IMR-90 (cell line): ENCODE measurements at regions not wholly inside any gene's neighbourhood (a gene's known extent, or its start where the extent isn't known, plus 50 kb on each side); places are given as distances from the start of the nearest gene placed in this dataset.

ENCODE experiments used
- ATAC-seq: fragments of 200-7000 bp; cut with Tn5 transposase; 2 replicates; pipeline ENCODE4 v1.9.1; 2020; ENCODE audit warnings: low read depth, mild to moderate bottlenecking, moderate library complexity
- BruUV-seq: library from RNA; stranded (reverse); fragments of 400-500 nt; replicated peaks from 2 replicates; lab custom pipeline; 2021; lab: Mats Ljungman, UMichigan
- CTCF ChIA-PET: fragments of 300-600 bp; formaldehyde crosslinking; extraction: SDS; loops from one replicate; lab custom pipeline; 2021; ENCODE audit warnings: antibody characterized with exemption; lab: Yijun Ruan, JAX
- POLR2A ChIA-PET: fragments of 300-600 bp; sonication (Branson Sonifier 250); formaldehyde crosslinking; loops from one replicate; lab custom pipeline; 2022; ENCODE audit warnings: antibody characterized with exemption; ENCODE audit not compliant: unreplicated experiment; lab: Charles Lee
- DNase-seq: peaks from one replicate; pipeline ENCODE4 v3.0.0; 2013
- H2AFZ ChIP-seq: replicated peaks from 2 replicates; pipeline ENCODE3; 2013; ENCODE audit warnings: low read length, mild to moderate bottlenecking; ENCODE audit not compliant: poor library complexity
- H2AK5ac ChIP-seq: 2 replicates; pipeline ENCODE4 v1.6.1; 2013; ENCODE audit warnings: low read depth, low read length, inconsistent platforms
- H2AK9ac ChIP-seq: replicated peaks from 2 replicates; pipeline ENCODE3; 2013; ENCODE audit warnings: mild to moderate bottlenecking, low read depth, low read length, moderate library complexity; ENCODE audit not compliant: poor library complexity
- H2BK120ac ChIP-seq: 2 replicates; pipeline ENCODE4 v1.6.1; 2013; ENCODE audit warnings: low read depth, low read length, inconsistent platforms
- H2BK15ac ChIP-seq: 3 replicates; pipeline ENCODE4 v1.6.1; 2013; ENCODE audit warnings: low read depth, low read length, inconsistent platforms
- H2BK20ac ChIP-seq: 2 replicates; pipeline ENCODE4 v1.6.1; 2013; ENCODE audit warnings: low read depth, mild to moderate bottlenecking, inconsistent platforms, low read length, moderate library complexity
- H2BK5ac ChIP-seq: 2 replicates; pipeline ENCODE4 v1.6.1; 2013; ENCODE audit warnings: mild to moderate bottlenecking, low read depth, low read length, inconsistent platforms; ENCODE audit not compliant: poor library complexity, severe bottlenecking
- H3K14ac ChIP-seq: replicated peaks from 2 replicates; pipeline ENCODE4 v1.6.1; 2013; ENCODE audit warnings: low read depth, low read length, inconsistent platforms
- H3K18ac ChIP-seq: 2 replicates; pipeline ENCODE4 v1.6.1; 2013; ENCODE audit warnings: low read depth, low read length, control low read depth
- H3K23ac ChIP-seq: 2 replicates; pipeline ENCODE4 v1.6.1; 2013; ENCODE audit warnings: low read depth, low read length, inconsistent platforms
- H3K27ac ChIP-seq: 2 replicates; pipeline ENCODE4 v1.5.1; 2013; ENCODE audit warnings: mild to moderate bottlenecking, control low read depth, low read length; ENCODE audit not compliant: insufficient read depth
- H3K27me3 ChIP-seq: 2 replicates; pipeline ENCODE4 v1.6.1; 2013; ENCODE audit warnings: low read length; ENCODE audit not compliant: control insufficient read depth, insufficient read depth
- H3K36me3 ChIP-seq: 2 replicates; pipeline ENCODE4 v1.6.1; 2013; ENCODE audit warnings: low read length, mixed read lengths; ENCODE audit not compliant: control insufficient read depth, insufficient read depth
- H3K4ac ChIP-seq: 2 replicates; pipeline ENCODE4 v1.6.1; 2013; ENCODE audit warnings: low read depth, low read length, inconsistent platforms
- H3K4me1 ChIP-seq: 2 replicates; pipeline ENCODE4 v1.6.1; 2013; ENCODE audit warnings: low read length, mixed read lengths; ENCODE audit not compliant: control insufficient read depth, insufficient read depth
- H3K4me2 ChIP-seq: 2 replicates; pipeline ENCODE4 v1.6.1; 2013; ENCODE audit warnings: low read depth, mild to moderate bottlenecking, control low read depth, low read length, moderate library complexity
- H3K4me3 ChIP-seq: 2 replicates; pipeline ENCODE4 v1.5.1; 2013; ENCODE audit warnings: low read depth, mild to moderate bottlenecking, control low read depth, low read length, moderate library complexity; ENCODE audit not compliant: insufficient read depth
- H3K56ac ChIP-seq: 2 replicates; pipeline ENCODE4 v1.6.1; 2013; ENCODE audit warnings: low read length, inconsistent platforms; ENCODE audit not compliant: insufficient read depth; ENCODE audit errors: extremely low read depth
- H3K79me1 ChIP-seq, 2 experiments: 2 replicates each; pipeline ENCODE4 v1.6.1; 2013; ENCODE audit warnings: low read length in 2 of 2, inconsistent platforms in 1 of 2, low read depth in 1 of 2
- H3K9ac ChIP-seq: 2 replicates; pipeline ENCODE4 v1.6.1; 2013; ENCODE audit warnings: low read depth, low read length, control low read depth
- H3K9me1 ChIP-seq: 2 replicates; pipeline ENCODE4 v1.6.1; 2013; ENCODE audit warnings: low read length, inconsistent platforms; ENCODE audit not compliant: insufficient read depth
- H3K9me3 ChIP-seq: 2 replicates; pipeline ENCODE4 v1.6.1; 2013; ENCODE audit warnings: low read length; ENCODE audit not compliant: control insufficient read depth, insufficient read depth
- H4K20me1 ChIP-seq: 2 replicates; pipeline ENCODE4 v1.6.1; 2013; ENCODE audit warnings: low read length, inconsistent platforms; ENCODE audit not compliant: insufficient read depth
- H4K5ac ChIP-seq: 2 replicates; pipeline ENCODE4 v1.6.1; 2013; ENCODE audit warnings: mild to moderate bottlenecking, low read depth, low read length, control low read depth
- H4K8ac ChIP-seq, 2 experiments: 2 replicates each; pipeline ENCODE4 v1.6.1; 2013; ENCODE audit warnings: low read depth in 2 of 2, low read length in 2 of 2, control low read depth in 1 of 2, inconsistent platforms in 1 of 2
- H4K91ac ChIP-seq: 2 replicates; pipeline ENCODE4 v1.6.1; 2013; ENCODE audit warnings: low read depth, low read length, inconsistent platforms; ENCODE audit not compliant: insufficient read depth
- BHLHE40 ChIP-seq: fragments of 150-350 bp; IDR thresholded peaks from 2 replicates; pipeline ENCODE4 v1.6.1; 2016; ENCODE audit warnings: mild to moderate bottlenecking, low read depth, low read length
- CEBPB ChIP-seq: IDR thresholded peaks from 2 replicates; pipeline ENCODE4 v1.6.1; 2012; ENCODE audit warnings: low read depth, low read length, improper control_type of control experiment
- FOS ChIP-seq: fragments of 150-350 bp; IDR thresholded peaks from 2 replicates; pipeline ENCODE4 v1.6.1; 2016; ENCODE audit warnings: low read depth, low read length
- MAFK ChIP-seq: IDR thresholded peaks from 2 replicates; pipeline ENCODE4 v1.6.1; 2012; ENCODE audit warnings: low read depth, low read length, improper control_type of control experiment
- MAZ ChIP-seq: IDR thresholded peaks from 2 replicates; pipeline ENCODE4 v1.6.1; 2012; ENCODE audit warnings: low read depth, mild to moderate bottlenecking, low read length, improper control_type of control experiment, moderate library complexity, borderline replicate concordance
- POLR2A ChIP-seq: IDR thresholded peaks from 2 replicates; pipeline ENCODE4 v1.6.1; 2012; ENCODE audit warnings: mild to moderate bottlenecking, low read depth, low read length
- RCOR1 ChIP-seq: IDR thresholded peaks from 2 replicates; pipeline ENCODE4 v1.6.1; 2012; ENCODE audit warnings: mild to moderate bottlenecking, low read length, improper control_type of control experiment; ENCODE audit not compliant: insufficient replicate concordance
- RFX5 ChIP-seq: IDR thresholded peaks from 2 replicates; pipeline ENCODE4 v1.8.0; 2012; ENCODE audit warnings: low read depth, mild to moderate bottlenecking, low read length, moderate library complexity
- SMC3 ChIP-seq: fragments of 150-350 bp; IDR thresholded peaks from 2 replicates; pipeline ENCODE4 v1.6.1; 2016; ENCODE audit warnings: low read depth, mild to moderate bottlenecking, antibody characterized with exemption, low read length, moderate library complexity
- WGBS, 2 experiments: methylation state at CpG; one replicate each; pipeline versions ENCODE4 v1.1.5 to v1.1.7; 2013; ENCODE audit warnings: missing lambda C conversion rate in 2 of 2; ENCODE audit not compliant: insufficient read length in 1 of 2; ENCODE audit errors: extremely low coverage in 2 of 2; 5-methylcytosine and 5-hydroxymethylcytosine counted together
- dilution Hi-C: fragments of 300-500 bp; cut with HindIII; formaldehyde crosslinking; loops from one replicate; pipeline ENCODE4 v1.14.3; 2018; ENCODE audit warnings: low sequenced_read_pairs; ENCODE audit not compliant: unreplicated experiment
- in situ Hi-C: fragments of 300-500 bp; cut with MboI; formaldehyde crosslinking; loops from 3 replicates; pipeline ENCODE4 v1.14.3; 2019; ENCODE audit warnings: low sequenced_read_pairs, inconsistent platforms, mixed read lengths
- intact Hi-C: fragments of 100-400 bp; cut with micrococcal nuclease; formaldehyde crosslinking; loops from 2 replicates; pipeline ENCODE4 v1.10.0; 2022
- TF ChIP-seq, protein P1 (sequence below): conservative IDR thresholded peaks from 2 replicates; pipeline ENCODE4 v1.5.1; 2012; ENCODE audit warnings: mild to moderate bottlenecking, low read depth, low read length, improper control_type of control experiment
- TF ChIP-seq, protein P2 (sequence below): fragments of 150-350 bp; IDR thresholded peaks from 2 replicates; pipeline ENCODE4 v1.6.1; 2017; ENCODE audit warnings: mild to moderate bottlenecking, antibody characterized with exemption, low read length, low read depth
- TF ChIP-seq, protein P3 (sequence below): fragments of 150-350 bp; IDR thresholded peaks from 2 replicates; pipeline ENCODE4 v1.6.1; 2016; ENCODE audit warnings: low read depth, mild to moderate bottlenecking, low read length, moderate library complexity, borderline replicate concordance

DNA sequence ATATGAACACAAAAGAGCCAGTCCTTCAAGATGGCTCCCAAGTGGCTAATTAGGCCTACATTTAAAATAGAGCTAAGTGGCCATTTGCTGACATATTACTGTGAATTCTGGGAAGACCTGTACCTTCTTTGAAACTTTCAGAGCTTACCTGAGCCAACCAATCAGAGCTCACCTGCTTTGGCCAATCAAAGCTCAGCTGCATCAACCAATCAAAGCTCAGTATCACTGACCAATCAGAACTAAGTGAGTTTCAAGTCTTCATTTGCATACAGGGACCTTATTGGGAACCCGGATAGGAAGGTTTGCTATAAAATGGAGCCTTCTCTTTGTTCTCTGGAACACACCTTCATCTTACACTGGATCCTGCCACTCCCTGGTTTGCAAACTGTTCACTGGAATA is 63.7 kb downstream of the FOXL1 start:
- no peak overlapping the region for H4K8ac ChIP-seq
- no TSS peak for BruUV-seq
- intact Hi-C loops (no loop called here), in situ Hi-C loops (no loop called here), dilution Hi-C loops (no loop called here)
- no peak overlapping the region for H4K91ac ChIP-seq
- POLR2A ChIA-PET, result no interaction called here
- H3K4ac ChIP-seq, result no peak overlapping the region
- CTCF ChIA-PET, result no interaction called here
- H2BK120ac ChIP-seq, result no peak overlapping the region
- H3K14ac ChIP-seq, result no peak overlapping the region
- no peak overlapping the region for H3K23ac ChIP-seq
- H3K36me3 ChIP-seq, result no peaks in the 10 kb centered on the region
- no CpG with 5 or more reads among the region's 1 CpG for WGBS, 2 experiments
- H2AK5ac ChIP-seq, result no peak overlapping the region
- H3K9me1 ChIP-seq, result no peaks in the 10 kb centered on the region
- H2AK9ac ChIP-seq, result no peak overlapping the region
- no peak overlapping the region for H2BK15ac ChIP-seq
- no peak overlapping the region for H3K18ac ChIP-seq
- peaks cover 2% of the 10 kb centered on the region for H3K9me3 ChIP-seq
- H3K4me1 ChIP-seq, result no peaks in the 10 kb centered on the region
- no peak overlapping the region for H2AFZ ChIP-seq
- no peak overlapping the region; the same call in 1 of the 2 replicates for H2BK20ac ChIP-seq
- no peak for TF ChIP-seq RCOR1
- no peak for TF ChIP-seq FOS
- TF ChIP-seq, protein P1, sequence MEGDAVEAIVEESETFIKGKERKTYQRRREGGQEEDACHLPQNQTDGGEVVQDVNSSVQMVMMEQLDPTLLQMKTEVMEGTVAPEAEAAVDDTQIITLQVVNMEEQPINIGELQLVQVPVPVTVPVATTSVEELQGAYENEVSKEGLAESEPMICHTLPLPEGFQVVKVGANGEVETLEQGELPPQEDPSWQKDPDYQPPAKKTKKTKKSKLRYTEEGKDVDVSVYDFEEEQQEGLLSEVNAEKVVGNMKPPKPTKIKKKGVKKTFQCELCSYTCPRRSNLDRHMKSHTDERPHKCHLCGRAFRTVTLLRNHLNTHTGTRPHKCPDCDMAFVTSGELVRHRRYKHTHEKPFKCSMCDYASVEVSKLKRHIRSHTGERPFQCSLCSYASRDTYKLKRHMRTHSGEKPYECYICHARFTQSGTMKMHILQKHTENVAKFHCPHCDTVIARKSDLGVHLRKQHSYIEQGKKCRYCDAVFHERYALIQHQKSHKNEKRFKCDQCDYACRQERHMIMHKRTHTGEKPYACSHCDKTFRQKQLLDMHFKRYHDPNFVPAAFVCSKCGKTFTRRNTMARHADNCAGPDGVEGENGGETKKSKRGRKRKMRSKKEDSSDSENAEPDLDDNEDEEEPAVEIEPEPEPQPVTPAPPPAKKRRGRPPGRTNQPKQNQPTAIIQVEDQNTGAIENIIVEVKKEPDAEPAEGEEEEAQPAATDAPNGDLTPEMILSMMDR, result no peak
- TF ChIP-seq, protein P2, sequence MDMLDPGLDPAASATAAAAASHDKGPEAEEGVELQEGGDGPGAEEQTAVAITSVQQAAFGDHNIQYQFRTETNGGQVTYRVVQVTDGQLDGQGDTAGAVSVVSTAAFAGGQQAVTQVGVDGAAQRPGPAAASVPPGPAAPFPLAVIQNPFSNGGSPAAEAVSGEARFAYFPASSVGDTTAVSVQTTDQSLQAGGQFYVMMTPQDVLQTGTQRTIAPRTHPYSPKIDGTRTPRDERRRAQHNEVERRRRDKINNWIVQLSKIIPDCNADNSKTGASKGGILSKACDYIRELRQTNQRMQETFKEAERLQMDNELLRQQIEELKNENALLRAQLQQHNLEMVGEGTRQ, result no peak
- no peak for TF ChIP-seq MAZ
- no peak for TF ChIP-seq POLR2A
- TF ChIP-seq RFX5, result no peak
- TF ChIP-seq, protein P3, sequence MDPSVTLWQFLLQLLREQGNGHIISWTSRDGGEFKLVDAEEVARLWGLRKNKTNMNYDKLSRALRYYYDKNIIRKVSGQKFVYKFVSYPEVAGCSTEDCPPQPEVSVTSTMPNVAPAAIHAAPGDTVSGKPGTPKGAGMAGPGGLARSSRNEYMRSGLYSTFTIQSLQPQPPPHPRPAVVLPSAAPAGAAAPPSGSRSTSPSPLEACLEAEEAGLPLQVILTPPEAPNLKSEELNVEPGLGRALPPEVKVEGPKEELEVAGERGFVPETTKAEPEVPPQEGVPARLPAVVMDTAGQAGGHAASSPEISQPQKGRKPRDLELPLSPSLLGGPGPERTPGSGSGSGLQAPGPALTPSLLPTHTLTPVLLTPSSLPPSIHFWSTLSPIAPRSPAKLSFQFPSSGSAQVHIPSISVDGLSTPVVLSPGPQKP, result no peak
- TF ChIP-seq CEBPB, result no peak
- no peak for TF ChIP-seq SMC3
- TF ChIP-seq MAFK, result no peak
- no peak for TF ChIP-seq BHLHE40
- H4K20me1 ChIP-seq, result no peaks in the 10 kb centered on the region
- no peak overlapping the region for H3K4me3 ChIP-seq
- no peak overlapping the region for H3K9ac ChIP-seq
- no peak overlapping the region for H3K4me2 ChIP-seq
- H3K56ac ChIP-seq, result no peak overlapping the region
- peaks cover 5% of the 10 kb centered on the region for H3K27me3 ChIP-seq
- no peak overlapping the region for H2BK5ac ChIP-seq
- H4K5ac ChIP-seq, result no peak overlapping the region
- H3K79me1 ChIP-seq, result no peaks in the 10 kb centered on the region
- ATAC-seq, result no peak
- no peak for DNase-seq
- no peak overlapping the region for H3K27ac ChIP-seq
